MCF 10A (cell line): ENCODE measurements at regions not wholly inside any gene's neighbourhood (a gene's known extent, or its start where the extent isn't known, plus 50 kb on each side); places are given as distances from the start of the nearest gene placed in this dataset.

Source experiments
- BruUV-seq: library from RNA; stranded (reverse); fragments of 400-500 nt; replicated peaks from 2 replicates; lab custom pipeline; 2021; lab: Mats Ljungman, UMichigan
- CTCF ChIA-PET: fragments of 300-600 bp; sonication (Branson Sonifier 250); formaldehyde crosslinking; extraction: SDS; loops from one replicate; lab custom pipeline; 2021; ENCODE audit warnings: antibody characterized with exemption, inconsistent platforms; lab: Yijun Ruan, JAX
- POLR2A ChIA-PET: fragments of 300-600, 350-650 bp; sonication (Branson Sonifier 250); formaldehyde crosslinking; extraction: SDS; loops from one replicate; lab custom pipeline; 2020; ENCODE audit warnings: antibody characterized with exemption, inconsistent platforms; lab: Yijun Ruan, JAX
- DNase-seq: peaks from one replicate; pipeline ENCODE4 v3.0.0-alpha.2; 2018; ENCODE audit not compliant: unreplicated experiment
- H3K27ac Mint-ChIP-seq: one replicate; pipeline ENCODE4 v1.8.0; 2022; ENCODE audit warnings: mild to moderate bottlenecking, low read depth, mixed read lengths; ENCODE audit not compliant: unreplicated experiment
- H3K27me3 Mint-ChIP-seq: one replicate; pipeline ENCODE4 v1.8.0; 2022; ENCODE audit warnings: mixed read lengths; ENCODE audit not compliant: insufficient read depth, unreplicated experiment
- H3K36me3 Mint-ChIP-seq: one replicate; pipeline ENCODE4 v1.8.0; 2022; ENCODE audit warnings: mild to moderate bottlenecking, moderate library complexity, mixed read lengths; ENCODE audit not compliant: insufficient read depth, unreplicated experiment
- H3K4me1 Mint-ChIP-seq: one replicate; pipeline ENCODE4 v1.8.0; 2022; ENCODE audit warnings: mixed read lengths; ENCODE audit not compliant: insufficient read depth, unreplicated experiment
- H3K4me3 Mint-ChIP-seq: one replicate; pipeline ENCODE4 v1.8.0; 2022; ENCODE audit warnings: mild to moderate bottlenecking, moderate library complexity, mixed read lengths; ENCODE audit not compliant: unreplicated experiment
- H3K9me3 Mint-ChIP-seq: one replicate; pipeline ENCODE4 v1.8.0; 2022; ENCODE audit warnings: mixed read lengths; ENCODE audit not compliant: unreplicated experiment
- intact Hi-C: fragments of 100-400 bp; cut with micrococcal nuclease; formaldehyde crosslinking; loops from 2 replicates; pipeline ENCODE4 v1.14.1; 2022
- TF ChIP-seq, protein P1 (sequence below): fragments of 200-600 bp; IDR thresholded peaks from one replicate; pipeline ENCODE4 v1.8.0; 2022; ENCODE audit warnings: antibody characterized with exemption, mild to moderate bottlenecking; ENCODE audit not compliant: unreplicated experiment

DNA sequence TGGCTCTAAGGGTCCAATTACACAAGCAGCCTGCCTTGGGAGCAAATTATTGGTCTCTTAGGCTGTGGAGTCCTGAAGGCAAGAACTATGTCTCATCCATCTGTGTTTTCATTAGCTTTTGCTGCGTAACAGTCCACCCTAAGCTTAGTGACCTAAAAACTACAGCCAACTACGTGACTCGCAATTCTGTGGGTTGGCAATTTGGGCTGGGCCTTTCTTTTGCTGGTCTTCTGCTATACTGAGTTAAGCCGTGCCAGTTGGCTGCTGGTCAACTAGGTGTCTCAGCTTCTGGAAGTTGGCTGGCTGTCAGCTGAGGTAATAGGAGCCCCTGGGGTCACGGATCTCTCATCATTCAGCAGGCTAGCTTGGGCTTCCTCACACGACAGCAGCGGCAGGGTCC is 205.6 kb upstream of the S100G start:
- no peak overlapping the region for H3K27ac Mint-ChIP-seq
- no TSS peak for BruUV-seq
- H3K9me3 Mint-ChIP-seq, result no peaks in the 10 kb centered on the region
- TF ChIP-seq, protein P1, sequence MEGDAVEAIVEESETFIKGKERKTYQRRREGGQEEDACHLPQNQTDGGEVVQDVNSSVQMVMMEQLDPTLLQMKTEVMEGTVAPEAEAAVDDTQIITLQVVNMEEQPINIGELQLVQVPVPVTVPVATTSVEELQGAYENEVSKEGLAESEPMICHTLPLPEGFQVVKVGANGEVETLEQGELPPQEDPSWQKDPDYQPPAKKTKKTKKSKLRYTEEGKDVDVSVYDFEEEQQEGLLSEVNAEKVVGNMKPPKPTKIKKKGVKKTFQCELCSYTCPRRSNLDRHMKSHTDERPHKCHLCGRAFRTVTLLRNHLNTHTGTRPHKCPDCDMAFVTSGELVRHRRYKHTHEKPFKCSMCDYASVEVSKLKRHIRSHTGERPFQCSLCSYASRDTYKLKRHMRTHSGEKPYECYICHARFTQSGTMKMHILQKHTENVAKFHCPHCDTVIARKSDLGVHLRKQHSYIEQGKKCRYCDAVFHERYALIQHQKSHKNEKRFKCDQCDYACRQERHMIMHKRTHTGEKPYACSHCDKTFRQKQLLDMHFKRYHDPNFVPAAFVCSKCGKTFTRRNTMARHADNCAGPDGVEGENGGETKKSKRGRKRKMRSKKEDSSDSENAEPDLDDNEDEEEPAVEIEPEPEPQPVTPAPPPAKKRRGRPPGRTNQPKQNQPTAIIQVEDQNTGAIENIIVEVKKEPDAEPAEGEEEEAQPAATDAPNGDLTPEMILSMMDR, result no peak
- H3K4me1 Mint-ChIP-seq, result no peaks in the 10 kb centered on the region
- peaks cover 6% of the 10 kb centered on the region for H3K36me3 Mint-ChIP-seq
- H3K27me3 Mint-ChIP-seq, result peaks cover 45% of the 10 kb centered on the region
- intact Hi-C loops, result loop anchor here (2.0 to 10.0 kb wide), 2 partner anchors 322 to 510 kb away; partner anchors contain the start of gene GRPR
- ChIA-PET POLR2A (interaction anchor here (1.3 kb wide), 1 partner anchor 40 kb away, joined by 4 read pairs; no protein-coding TSS in a partner anchor), CTCF (interaction anchor here (0.6 to 3.0 kb wide), 27 partner anchors 8 to 514 kb away, joined by 3 to 19 read pairs (median 4); partner anchors contain the start of gene GRPR)
- DNase-seq, result peak; percentile 90
- no peak overlapping the region for H3K4me3 Mint-ChIP-seq

DNA sequence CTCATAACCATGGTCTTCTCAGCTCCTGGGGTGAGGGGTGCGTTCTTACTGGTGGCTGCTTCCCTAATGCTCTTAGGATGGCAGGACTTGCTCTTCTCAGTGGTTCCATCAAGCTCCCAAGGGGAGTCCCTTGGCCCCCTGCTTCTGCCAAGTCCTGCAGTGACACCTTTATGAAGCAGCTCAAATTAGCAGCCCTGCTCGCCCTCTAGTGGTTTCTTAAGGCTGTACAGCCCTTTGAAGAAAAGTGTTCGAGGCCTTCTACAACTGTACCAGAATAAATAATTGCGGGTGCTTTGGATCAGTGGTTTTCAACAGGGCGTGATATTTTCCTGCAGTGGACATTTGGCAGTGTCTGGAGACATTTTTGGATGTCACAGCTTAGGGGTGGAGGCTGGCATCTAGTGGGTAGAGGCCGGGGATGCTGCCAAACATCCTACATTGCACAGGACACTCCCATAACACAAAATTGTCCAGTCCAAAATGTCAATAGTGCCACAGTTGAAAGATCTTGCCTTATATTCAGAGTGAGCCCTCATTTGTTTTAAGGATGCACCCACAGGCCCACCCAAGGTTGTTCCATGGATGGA is 204.7 kb upstream of the S100G start:
- POLR2A ChIA-PET, result interaction anchor here (1.3 kb wide), 1 partner anchor 39 kb away, joined by 4 read pairs; no protein-coding TSS in a partner anchor
- Mint-ChIP-seq H3K27me3 (peaks cover 45% of the 10 kb centered on the region), H3K4me1 (no peaks in the 10 kb centered on the region), H3K4me3 (no peak overlapping the region), H3K9me3 (no peaks in the 10 kb centered on the region), H3K27ac (no peak overlapping the region), H3K36me3 (peaks cover 6% of the 10 kb centered on the region)
- intact Hi-C loops, result loop anchor here (2.0 to 10.0 kb wide), 2 partner anchors 322 to 510 kb away; partner anchors contain the start of gene GRPR
- TF ChIP-seq, protein P1, result peak; percentile 84
- CTCF ChIA-PET, result interaction anchor here (0.6 to 3.0 kb wide), 29 partner anchors 9 to 723 kb away, joined by 3 to 19 read pairs (median 4); partner anchors contain the start of gene GRPR
- no TSS peak for BruUV-seq
- peak; percentile 70 for DNase-seq

DNA sequence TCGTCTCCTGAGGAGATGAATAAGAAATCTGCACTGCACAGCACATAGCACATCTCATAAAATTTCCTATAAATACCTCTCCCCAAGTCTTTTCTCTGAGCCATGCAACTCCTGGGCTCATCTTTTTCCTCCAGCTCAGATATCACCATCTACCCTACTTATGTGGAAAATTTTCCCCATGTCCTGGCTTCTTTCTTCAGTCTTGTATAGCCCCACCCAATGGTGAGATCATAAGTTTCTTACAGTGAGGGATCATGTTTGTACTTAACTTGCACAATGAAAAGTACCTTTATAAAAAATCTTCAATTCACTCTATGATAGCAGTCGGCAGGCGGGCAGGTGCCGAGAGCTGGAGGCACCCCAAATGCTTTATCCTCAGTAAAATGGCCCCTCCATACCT is 198.6 kb upstream of the S100G start:
- Mint-ChIP-seq H3K27me3 (peaks cover 67% of the 10 kb centered on the region), H3K27ac (no peak overlapping the region), H3K9me3 (no peaks in the 10 kb centered on the region), H3K4me1 (no peaks in the 10 kb centered on the region), H3K36me3 (peaks cover 6% of the 10 kb centered on the region), H3K4me3 (no peak overlapping the region)
- BruUV-seq, result no TSS peak
- ChIA-PET CTCF (interaction anchor here (0.6 to 0.8 kb wide), 2 partner anchors 8 to 14 kb away, joined by 3 to 5 read pairs; no protein-coding TSS in a partner anchor), POLR2A (no interaction called here)
- TF ChIP-seq, protein P1, result no peak
- intact Hi-C loops, result no loop called here
- DNase-seq, result no peak

GRCh38 chrX:16454926-16455325 is 195.0 kb upstream of the S100G start:
- CTCF ChIA-PET, result interaction anchor here (0.5 kb wide), 1 partner anchor 10 kb away, joined by 3 read pairs; no protein-coding TSS in a partner anchor
- TF ChIP-seq, protein P1, result no peak
- Mint-ChIP-seq H3K27ac (no peak overlapping the region), H3K27me3 (peaks cover 57% of the 10 kb centered on the region), H3K9me3 (no peaks in the 10 kb centered on the region), H3K36me3 (no peaks in the 10 kb centered on the region), H3K4me1 (no peaks in the 10 kb centered on the region), H3K4me3 (no peak overlapping the region)
- no TSS peak for BruUV-seq
- POLR2A ChIA-PET, result no interaction called here
- no peak for DNase-seq
- intact Hi-C loops, result no loop called here
